PFSK-1 (cell line): ENCODE measurements at regions not wholly inside any gene's neighbourhood (a gene's known extent, or its start where the extent isn't known, plus 50 kb on each side); places are given as distances from the start of the nearest gene placed in this dataset.

Source experiments
- FOXP2 ChIP-seq: optimal IDR thresholded peaks from 2 replicates; pipeline ENCODE3; 2011; ENCODE audit warnings: borderline replicate concordance, control low read depth, inconsistent platforms; ENCODE audit not compliant: insufficient read depth; ENCODE audit errors: extremely low read length, extremely low read depth
- POLR2AphosphoS5 ChIP-seq: IDR thresholded peaks from 2 replicates; pipeline ENCODE4 v1.6.1; 2012; ENCODE audit warnings: low read depth, mild to moderate bottlenecking, control low read depth, low read length, moderate library complexity
- REST ChIP-seq, 2 experiments: IDR thresholded peaks; 2 replicates each; pipeline versions ENCODE4 v1.6.1 to v1.8.0; 2011 to 2012; ENCODE audit warnings: low read depth in 2 of 2, low read length in 2 of 2, control low read depth in 1 of 2, inconsistent platforms in 1 of 2, mild to moderate bottlenecking in 1 of 2, moderate library complexity in 1 of 2; ENCODE audit not compliant: insufficient read depth in 1 of 2
- SIN3A ChIP-seq: IDR thresholded peaks from 2 replicates; pipeline ENCODE4 v1.6.1; 2012; ENCODE audit warnings: mild to moderate bottlenecking, low read length, moderate library complexity, borderline replicate concordance; ENCODE audit not compliant: insufficient read depth
- TAF1 ChIP-seq: IDR thresholded peaks from 2 replicates; pipeline ENCODE4 v1.6.1; 2012; ENCODE audit warnings: low read length, control low read depth, borderline replicate concordance; ENCODE audit not compliant: insufficient read depth

- TF ChIP-seq FOXP2 (no peak), TAF1 (no peak), POLR2AphosphoS5 (no peak), SIN3A (no peak), REST (IDR thresholded peaks at IDR 0.05; ENCODE audit: insufficient read depth in 1 of 2, low read depth in 2 of 2, low read length in 2 of 2) (no peak)
Observed at GRCh38 chr6:168989421-168989820, 264.2 kb downstream of the THBS2 start.

DNA sequence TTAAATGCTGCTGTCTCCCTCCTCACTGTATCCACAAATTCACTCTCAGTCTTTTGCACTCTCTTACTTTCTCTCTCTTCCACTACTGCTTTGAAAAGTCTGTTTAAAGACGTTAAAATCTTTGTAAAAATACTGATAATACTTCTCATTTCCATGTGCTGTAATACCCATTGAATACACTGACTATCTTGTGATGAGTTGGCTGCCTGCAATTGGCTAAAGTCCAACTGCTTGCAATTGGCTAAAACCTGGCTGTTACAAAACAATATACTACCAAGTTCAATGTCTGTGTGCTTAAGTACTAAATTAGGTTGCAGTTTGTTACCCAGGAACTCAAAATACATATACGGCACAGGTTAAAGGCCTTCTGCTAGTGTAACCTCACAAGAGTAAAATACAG is 264.8 kb downstream of the THBS2 start:
- no peak for TF ChIP-seq FOXP2
- TF ChIP-seq REST (IDR thresholded peaks at IDR 0.05; ENCODE audit: insufficient read depth in 1 of 2, low read depth in 2 of 2, low read length in 2 of 2), result no peak
- no peak for TF ChIP-seq POLR2AphosphoS5
- TF ChIP-seq SIN3A, result no peak
- TF ChIP-seq TAF1, result no peak

DNA sequence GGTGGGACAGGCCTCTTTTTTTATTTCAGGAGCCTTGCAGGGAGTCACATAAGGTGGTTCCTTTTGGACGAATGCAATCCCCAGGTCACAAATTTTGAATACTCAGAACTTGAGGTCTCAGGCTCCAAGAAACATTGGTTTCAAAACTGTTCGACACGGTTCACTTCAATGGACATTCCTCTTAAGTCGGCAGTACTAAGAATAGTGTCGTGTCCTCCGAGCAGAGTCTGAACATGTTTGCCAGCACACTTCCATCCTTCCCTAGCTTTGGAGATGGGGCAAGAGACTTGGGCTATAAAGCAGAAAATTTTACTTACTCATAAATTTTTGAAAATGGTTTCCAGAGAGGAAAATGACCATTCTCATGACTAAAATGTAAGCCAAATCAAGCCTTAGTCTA is 265.4 kb downstream of the THBS2 start:
- TF ChIP-seq TAF1, result no peak

GRCh38 chr6:168985705-168986104 is 267.9 kb downstream of the THBS2 start:
- TF ChIP-seq TAF1 (no peak), SIN3A (no peak), FOXP2 (no peak), REST (IDR thresholded peaks at IDR 0.05; ENCODE audit: insufficient read depth in 1 of 2, low read depth in 2 of 2, low read length in 2 of 2) (no peak), POLR2AphosphoS5 (no peak)

GRCh38 chr6:168983925-168984324 is 269.7 kb downstream of the THBS2 start:
- TF ChIP-seq FOXP2 (no peak), REST (IDR thresholded peaks at IDR 0.05; ENCODE audit: insufficient read depth in 1 of 2, low read depth in 2 of 2, low read length in 2 of 2) (no peak), TAF1 (no peak), POLR2AphosphoS5 (no peak), SIN3A (no peak)
